ENCODE measurements at regions not wholly inside any gene's neighbourhood (a gene's known extent, or its start where the extent isn't known, plus 50 kb on each side); places are given as distances from the start of the nearest gene placed in this dataset.

- no peak for FAIRE-seq
- 71 to 78% (median 75%) methylated on average over 3 of the region's 3 CpGs for WGBS, 3 donors
Observed at GRCh38 chr6:160917572-160917971, 74.0 kb upstream of the MAP3K4 start.

GRCh38 chr6:160919723-160920440 lies 71.7 kb upstream of the MAP3K4 start:
- FAIRE-seq (no peak), DNase-seq (peak; percentile 55 to 81)
- no peaks in the 10 kb centered on the region for H3K36me3 ChIP-seq (ENCODE audit: control insufficient read depth in 3 of 3, insufficient read depth in 2 of 3, low read depth in 1 of 3, low read length in 3 of 3)
- no peaks in the 10 kb centered on the region for H3K27me3 ChIP-seq (ENCODE audit: control insufficient read depth in 3 of 3, insufficient read depth in 3 of 3, low read length in 3 of 3)
- H3K4me1 ChIP-seq (ENCODE audit: control insufficient read depth in 3 of 3, insufficient read depth in 2 of 3, low read depth in 1 of 3, low read length in 2 of 3): peaks cover 0 to 27% (median 0%) of the 10 kb centered on the region in 3 donors
- H3K27ac ChIP-seq (ENCODE audit: low read depth in 1 of 3, low read length in 2 of 3): peak overlapping the region in 1 of 3 donors; percentile 70
- no peak overlapping the region for H3K4me3 ChIP-seq (ENCODE audit: low read depth in 1 of 3, low read length in 3 of 3)
- 15 to 58% (median 17%) methylated on average over 2 of the region's 2 CpGs for WGBS, 3 donors
- no peaks in the 10 kb centered on the region for H3K9me3 ChIP-seq (ENCODE audit: control insufficient read depth in 2 of 2, insufficient read depth in 1 of 2, low read depth in 1 of 2, low read length in 1 of 2)

More at GRCh38 chr6:160917572-160917971, 74.0 kb upstream of the MAP3K4 start:
- H3K4me1 ChIP-seq (ENCODE audit: control insufficient read depth in 3 of 3, insufficient read depth in 2 of 3, low read depth in 1 of 3, low read length in 2 of 3): peaks cover 0 to 27% (median 0%) of the 10 kb centered on the region in 3 donors
- no peaks in the 10 kb centered on the region for H3K27me3 ChIP-seq (ENCODE audit: control insufficient read depth in 3 of 3, insufficient read depth in 3 of 3, low read length in 3 of 3)
- H3K9me3 ChIP-seq (ENCODE audit: control insufficient read depth in 2 of 2, insufficient read depth in 1 of 2, low read depth in 1 of 2, low read length in 1 of 2): peaks cover 0 to 7% of the 10 kb centered on the region in 2 donors
- H3K27ac ChIP-seq (ENCODE audit: low read depth in 1 of 3, low read length in 2 of 3): peak overlapping the region in 2 of 3 donors; percentile 32 to 80
- peak; percentile 4 to 48 for DNase-seq
- H3K4me3 ChIP-seq (ENCODE audit: low read depth in 1 of 3, low read length in 3 of 3): no peak overlapping the region
- no peaks in the 10 kb centered on the region for H3K36me3 ChIP-seq (ENCODE audit: control insufficient read depth in 3 of 3, insufficient read depth in 2 of 3, low read depth in 1 of 3, low read length in 3 of 3)

- Histone ChIP-seq H3K9me3 (ENCODE audit: control insufficient read depth in 2 of 2, insufficient read depth in 1 of 2, low read depth in 1 of 2, low read length in 1 of 2) (no peaks in the 10 kb centered on the region), H3K36me3 (ENCODE audit: control insufficient read depth in 3 of 3, insufficient read depth in 2 of 3, low read depth in 1 of 3, low read length in 3 of 3) (no peaks in the 10 kb centered on the region), H3K4me3 (ENCODE audit: low read depth in 1 of 3, low read length in 3 of 3) (no peak overlapping the region), H3K4me1 (ENCODE audit: control insufficient read depth in 3 of 3, insufficient read depth in 2 of 3, low read depth in 1 of 3, low read length in 2 of 3) (peaks cover 0 to 27% (median 0%) of the 10 kb centered on the region in 3 donors), H3K27me3 (ENCODE audit: control insufficient read depth in 3 of 3, insufficient read depth in 3 of 3, low read length in 3 of 3) (no peaks in the 10 kb centered on the region), H3K27ac (ENCODE audit: low read depth in 1 of 3, low read length in 2 of 3) (no peak overlapping the region)
- DNase-seq (no peak), FAIRE-seq (no peak)
- 87 to 90% (median 89%) methylated on average over 3 of the region's 3 CpGs for WGBS, 3 donors
Observed at GRCh38 chr6:160921095-160921494, 70.5 kb upstream of the MAP3K4 start.

- DNase-seq: no peak
- WGBS, 3 donors: 80 to 85% (median 84%) methylated on average over 28 to 29 of the region's 29 CpGs
- H3K27me3 ChIP-seq (ENCODE audit: control insufficient read depth in 3 of 3, insufficient read depth in 3 of 3, low read length in 3 of 3): no peaks in the 10 kb centered on the region
- H3K4me1 ChIP-seq (ENCODE audit: control insufficient read depth in 3 of 3, insufficient read depth in 2 of 3, low read depth in 1 of 3, low read length in 2 of 3): no peaks in the 10 kb centered on the region
- no peak overlapping the region for H3K27ac ChIP-seq (ENCODE audit: low read depth in 1 of 3, low read length in 2 of 3)
- H3K36me3 ChIP-seq (ENCODE audit: control insufficient read depth in 3 of 3, insufficient read depth in 2 of 3, low read depth in 1 of 3, low read length in 3 of 3): no peaks in the 10 kb centered on the region
- H3K4me3 ChIP-seq (ENCODE audit: low read depth in 1 of 3, low read length in 3 of 3): no peak overlapping the region
- FAIRE-seq: no peak
- no peaks in the 10 kb centered on the region for H3K9me3 ChIP-seq (ENCODE audit: control insufficient read depth in 2 of 2, insufficient read depth in 1 of 2, low read depth in 1 of 2, low read length in 1 of 2)
Observed at GRCh38 chr6:160926281-160927276, 65.0 kb upstream of the MAP3K4 start.

- Histone ChIP-seq H3K27me3 (ENCODE audit: control insufficient read depth in 3 of 3, insufficient read depth in 3 of 3, low read length in 3 of 3) (no peaks in the 10 kb centered on the region), H3K36me3 (ENCODE audit: control insufficient read depth in 3 of 3, insufficient read depth in 2 of 3, low read depth in 1 of 3, low read length in 3 of 3) (no peaks in the 10 kb centered on the region), H3K4me3 (ENCODE audit: low read depth in 1 of 3, low read length in 3 of 3) (no peak overlapping the region), H3K27ac (ENCODE audit: low read depth in 1 of 3, low read length in 2 of 3) (no peak overlapping the region), H3K9me3 (ENCODE audit: control insufficient read depth in 2 of 2, insufficient read depth in 1 of 2, low read depth in 1 of 2, low read length in 1 of 2) (no peaks in the 10 kb centered on the region), H3K4me1 (ENCODE audit: control insufficient read depth in 3 of 3, insufficient read depth in 2 of 3, low read depth in 1 of 3, low read length in 2 of 3) (no peaks in the 10 kb centered on the region)
- WGBS, 3 donors: 89 to 92% (median 90%) methylated on average over 2 of the region's 2 CpGs
- no peak for FAIRE-seq
- no peak for DNase-seq
Observed at GRCh38 chr6:160927416-160927815, 64.2 kb upstream of the MAP3K4 start.

- DNase-seq: no peak
- FAIRE-seq: no peak
- Histone ChIP-seq H3K27me3 (ENCODE audit: control insufficient read depth in 3 of 3, insufficient read depth in 3 of 3, low read length in 3 of 3) (no peaks in the 10 kb centered on the region), H3K4me3 (ENCODE audit: low read depth in 1 of 3, low read length in 3 of 3) (no peak overlapping the region), H3K9me3 (ENCODE audit: control insufficient read depth in 2 of 2, insufficient read depth in 1 of 2, low read depth in 1 of 2, low read length in 1 of 2) (no peaks in the 10 kb centered on the region), H3K27ac (ENCODE audit: low read depth in 1 of 3, low read length in 2 of 3) (no peak overlapping the region), H3K4me1 (ENCODE audit: control insufficient read depth in 3 of 3, insufficient read depth in 2 of 3, low read depth in 1 of 3, low read length in 2 of 3) (no peaks in the 10 kb centered on the region), H3K36me3 (ENCODE audit: control insufficient read depth in 3 of 3, insufficient read depth in 2 of 3, low read depth in 1 of 3, low read length in 3 of 3) (no peaks in the 10 kb centered on the region)
- WGBS, 3 donors: 76 to 86% (median 79%) methylated on average over 3 of the region's 3 CpGs
Observed at GRCh38 chr6:160929361-160929760, 62.2 kb upstream of the MAP3K4 start.

- H3K27me3 ChIP-seq (ENCODE audit: control insufficient read depth in 3 of 3, insufficient read depth in 3 of 3, low read length in 3 of 3): no peaks in the 10 kb centered on the region
- 80 to 89% (median 88%) methylated on average over 3 of the region's 3 CpGs for WGBS, 3 donors
- H3K4me1 ChIP-seq (ENCODE audit: control insufficient read depth in 3 of 3, insufficient read depth in 2 of 3, low read depth in 1 of 3, low read length in 2 of 3): no peaks in the 10 kb centered on the region
- DNase-seq: no peak
- no peaks in the 10 kb centered on the region for H3K9me3 ChIP-seq (ENCODE audit: control insufficient read depth in 2 of 2, insufficient read depth in 1 of 2, low read depth in 1 of 2, low read length in 1 of 2)
- no peak for FAIRE-seq
- no peaks in the 10 kb centered on the region for H3K36me3 ChIP-seq (ENCODE audit: control insufficient read depth in 3 of 3, insufficient read depth in 2 of 3, low read depth in 1 of 3, low read length in 3 of 3)
- no peak overlapping the region for H3K4me3 ChIP-seq (ENCODE audit: low read depth in 1 of 3, low read length in 3 of 3)
- H3K27ac ChIP-seq (ENCODE audit: low read depth in 1 of 3, low read length in 2 of 3): no peak overlapping the region
Observed at GRCh38 chr6:160929831-160930230, 61.7 kb upstream of the MAP3K4 start.

- FAIRE-seq: no peak
Observed at GRCh38 chr6:160930547-160931377, 60.8 kb upstream of the MAP3K4 start.

More at GRCh38 chr6:160930547-160931377, 60.8 kb upstream of the MAP3K4 start:
- WGBS, 3 donors: 3 to 5% (median 4%) methylated on average over 47 to 50 of the region's 50 CpGs
- no peaks in the 10 kb centered on the region for H3K9me3 ChIP-seq (ENCODE audit: control insufficient read depth in 2 of 2, insufficient read depth in 1 of 2, low read depth in 1 of 2, low read length in 1 of 2)
- no peaks in the 10 kb centered on the region for H3K27me3 ChIP-seq (ENCODE audit: control insufficient read depth in 3 of 3, insufficient read depth in 3 of 3, low read length in 3 of 3)
- peak overlapping the region in 2 of 3 donors; percentile 40 to 47 for H3K4me3 ChIP-seq (ENCODE audit: low read depth in 1 of 3, low read length in 3 of 3)
- no peak overlapping the region for H3K27ac ChIP-seq (ENCODE audit: low read depth in 1 of 3, low read length in 2 of 3)
- peak; percentile 47 to 81 for DNase-seq
- no peaks in the 10 kb centered on the region for H3K36me3 ChIP-seq (ENCODE audit: control insufficient read depth in 3 of 3, insufficient read depth in 2 of 3, low read depth in 1 of 3, low read length in 3 of 3)
- no peaks in the 10 kb centered on the region for H3K4me1 ChIP-seq (ENCODE audit: control insufficient read depth in 3 of 3, insufficient read depth in 2 of 3, low read depth in 1 of 3, low read length in 2 of 3)

All from small intestine (tissue), 7 donors.